HepG2 (cell line): ENCODE measurements at regions not wholly inside any gene's neighbourhood (a gene's known extent, or its start where the extent isn't known, plus 50 kb on each side); places are given as distances from the start of the nearest gene placed in this dataset.
A peak's percentile ranks its signal among the peaks of the same experiment; 100 is the strongest.

ENCODE experiments used
- CHD4 ChIP-seq: fragments of 200-600 bp; sonication (generic); IDR thresholded peaks from 2 replicates; pipeline ENCODE4 v1.7.0; 2017; ENCODE audit warnings: mild to moderate bottlenecking, low read length, borderline replicate concordance
- DMAP1 ChIP-seq: IDR thresholded peaks from 2 replicates; pipeline ENCODE4 v1.6.1; 2016
- HDAC1 ChIP-seq: sonication (generic); formaldehyde crosslinking; IDR thresholded peaks from 2 replicates; pipeline ENCODE4 v1.5.1; 2020; ENCODE audit warnings: mild to moderate bottlenecking, missing genetic modification reagents
- MAZ ChIP-seq, 2 experiments: sonication (generic) in 1 of 2; formaldehyde crosslinking in 1 of 2; IDR thresholded peaks; 2 replicates each; pipeline versions ENCODE4 v1.5.0 to v1.6.1; 2012 to 2020; ENCODE audit warnings: low read depth in 2 of 2, mild to moderate bottlenecking in 2 of 2, borderline replicate concordance in 1 of 2, improper control_type of control experiment in 1 of 2, low read length in 1 of 2, missing genetic modification reagents in 1 of 2, moderate library complexity in 1 of 2
- PHF5A ChIP-seq: IDR thresholded peaks from one replicate; pipeline ENCODE4 v1.6.1; 2018; ENCODE audit warnings: low read depth, missing genetic modification reagents; ENCODE audit not compliant: unreplicated experiment
- SALL1 ChIP-seq: sonication (generic); formaldehyde crosslinking; IDR thresholded peaks from 2 replicates; pipeline ENCODE4 v1.8.0; 2022; ENCODE audit warnings: mild to moderate bottlenecking, missing genetic modification reagents
- TEF ChIP-seq: sonication (generic); formaldehyde crosslinking; IDR thresholded peaks from 2 replicates; pipeline ENCODE4 v1.5.0; 2020; ENCODE audit warnings: missing genetic modification reagents
- TGIF2 ChIP-seq: IDR thresholded peaks from 2 replicates; pipeline ENCODE4 v1.6.1; 2016; ENCODE audit warnings: control low read depth, missing compliant biosample characterization
- YY1 ChIP-seq: IDR thresholded peaks from 2 replicates; pipeline ENCODE4 v1.6.1; 2011; ENCODE audit warnings: low read length, low read depth, moderate library complexity, mild to moderate bottlenecking; ENCODE audit not compliant: insufficient read depth, insufficient replicate concordance
- ZBTB33 ChIP-seq: sonication (generic); formaldehyde crosslinking; IDR thresholded peaks from 2 replicates; pipeline ENCODE4 v1.4.0; 2020; ENCODE audit warnings: missing genetic modification reagents
- ZNF281 ChIP-seq: sonication (generic); formaldehyde crosslinking; IDR thresholded peaks from 2 replicates; pipeline ENCODE4 v1.4.0; 2020; ENCODE audit warnings: missing genetic modification reagents, borderline replicate concordance
- ZNF513 ChIP-seq: sonication (generic); formaldehyde crosslinking; conservative IDR thresholded peaks from 2 replicates; pipeline ENCODE4 v1.5.0; 2020; ENCODE audit warnings: missing genetic modification reagents
- ZNF607 ChIP-seq: sonication (generic); formaldehyde crosslinking; IDR thresholded peaks from 2 replicates; pipeline ENCODE4 v1.5.1; 2020; ENCODE audit warnings: missing genetic modification reagents, mild to moderate bottlenecking, borderline replicate concordance
- ZNF704 ChIP-seq: sonication (generic); formaldehyde crosslinking; IDR thresholded peaks from 2 replicates; pipeline ENCODE4 v1.8.1; 2023; ENCODE audit warnings: mild to moderate bottlenecking, inconsistent platforms, moderate library complexity, missing genetic modification reagents, borderline replicate concordance
- ZNF878 ChIP-seq: sonication (generic); formaldehyde crosslinking; IDR thresholded peaks from 2 replicates; pipeline ENCODE4 v1.8.1; 2023; ENCODE audit warnings: mild to moderate bottlenecking, missing genetic modification reagents, moderate library complexity
- TF ChIP-seq, protein P1 (sequence below): sonication (generic); formaldehyde crosslinking; IDR thresholded peaks from 2 replicates; pipeline ENCODE4 v1.5.1; 2020; ENCODE audit warnings: missing genetic modification reagents, mild to moderate bottlenecking, borderline replicate concordance

GRCh38 chr15:67914537-67915460 is 75.0 kb upstream of the RNU6-1 start (continued):
- TF ChIP-seq ZNF513 (CRISPR knock-in tag), result no peak
- TF ChIP-seq, protein P1, sequence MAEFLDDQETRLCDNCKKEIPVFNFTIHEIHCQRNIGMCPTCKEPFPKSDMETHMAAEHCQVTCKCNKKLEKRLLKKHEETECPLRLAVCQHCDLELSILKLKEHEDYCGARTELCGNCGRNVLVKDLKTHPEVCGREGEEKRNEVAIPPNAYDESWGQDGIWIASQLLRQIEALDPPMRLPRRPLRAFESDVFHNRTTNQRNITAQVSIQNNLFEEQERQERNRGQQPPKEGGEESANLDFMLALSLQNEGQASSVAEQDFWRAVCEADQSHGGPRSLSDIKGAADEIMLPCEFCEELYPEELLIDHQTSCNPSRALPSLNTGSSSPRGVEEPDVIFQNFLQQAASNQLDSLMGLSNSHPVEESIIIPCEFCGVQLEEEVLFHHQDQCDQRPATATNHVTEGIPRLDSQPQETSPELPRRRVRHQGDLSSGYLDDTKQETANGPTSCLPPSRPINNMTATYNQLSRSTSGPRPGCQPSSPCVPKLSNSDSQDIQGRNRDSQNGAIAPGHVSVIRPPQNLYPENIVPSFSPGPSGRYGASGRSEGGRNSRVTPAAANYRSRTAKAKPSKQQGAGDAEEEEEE, result no peak
- no peak for TF ChIP-seq ZNF878 (CRISPR knock-in tag)
- TF ChIP-seq ZNF607 (CRISPR knock-in tag), result no peak
- no peak for TF ChIP-seq ZBTB33 (CRISPR knock-in tag)
- no peak for TF ChIP-seq HDAC1 (CRISPR knock-in tag)
- TF ChIP-seq MAZ (IDR thresholded peaks at IDR 0.05; ENCODE audit: borderline replicate concordance, low read depth, low read length), result no peak
- TF ChIP-seq MAZ (CRISPR knock-in tag; IDR thresholded peaks at IDR 0.05; ENCODE audit: low read depth), result no peak
- peak; percentile 75; the same call in 1 of the 2 replicates for TF ChIP-seq CHD4
- TF ChIP-seq ZNF281 (CRISPR knock-in tag), result peak; percentile 76; the same call in 1 of the 2 replicates
- TF ChIP-seq TGIF2 (CRISPR knock-in tag), result no peak
- no peak for TF ChIP-seq YY1
- no peak for TF ChIP-seq ZNF704
- 0 out of 2 replicates have a peak, but pooled peaks have one; percentile 30 for TF ChIP-seq TEF (CRISPR knock-in tag)
- TF ChIP-seq DMAP1, result no peak
- TF ChIP-seq PHF5A (CRISPR knock-in tag), result no peak
- peak; percentile 47; the same call in 1 of the 2 replicates for TF ChIP-seq SALL1 (CRISPR knock-in tag)
